Loucy (cell line): ENCODE measurements at regions not wholly inside any gene's neighbourhood (a gene's known extent, or its start where the extent isn't known, plus 50 kb on each side); places are given as distances from the start of the nearest gene placed in this dataset.

Source experiments
- EZH2phosphoT487 ChIP-seq: fragments of 200-600 bp; IDR thresholded peaks from 2 replicates; pipeline ENCODE4 v1.6.1; 2018; ENCODE audit warnings: antibody characterized with exemption, mild to moderate bottlenecking, moderate library complexity, borderline replicate concordance
- TF ChIP-seq, protein P1 (sequence below): fragments of 200-600 bp; sonication (generic); conservative IDR thresholded peaks from 2 replicates; pipeline ENCODE4 v1.5.1; 2014; ENCODE audit warnings: mild to moderate bottlenecking, antibody characterized with exemption, low read length

DNA sequence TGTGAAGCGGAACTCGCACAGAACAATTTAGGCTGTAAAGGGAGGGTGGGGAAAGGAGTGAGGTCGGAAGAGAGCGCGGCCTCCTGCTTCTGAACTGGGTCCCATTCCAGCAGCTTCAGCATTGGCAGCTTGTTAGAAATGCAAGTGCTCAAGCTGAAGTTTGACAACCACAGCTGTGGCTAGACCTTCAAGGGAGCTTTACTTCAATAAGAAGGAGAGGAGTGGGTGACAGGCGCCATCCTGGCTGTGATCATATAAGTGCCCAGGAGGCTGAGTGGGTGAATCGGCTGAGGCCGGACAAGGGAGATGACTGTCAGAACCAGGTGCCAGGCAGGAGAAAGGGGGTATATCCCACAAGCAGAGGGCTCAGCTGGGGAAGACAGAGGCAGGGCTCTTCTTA lies 622.5 kb downstream of the GALR1 start:
- TF ChIP-seq, protein P1, sequence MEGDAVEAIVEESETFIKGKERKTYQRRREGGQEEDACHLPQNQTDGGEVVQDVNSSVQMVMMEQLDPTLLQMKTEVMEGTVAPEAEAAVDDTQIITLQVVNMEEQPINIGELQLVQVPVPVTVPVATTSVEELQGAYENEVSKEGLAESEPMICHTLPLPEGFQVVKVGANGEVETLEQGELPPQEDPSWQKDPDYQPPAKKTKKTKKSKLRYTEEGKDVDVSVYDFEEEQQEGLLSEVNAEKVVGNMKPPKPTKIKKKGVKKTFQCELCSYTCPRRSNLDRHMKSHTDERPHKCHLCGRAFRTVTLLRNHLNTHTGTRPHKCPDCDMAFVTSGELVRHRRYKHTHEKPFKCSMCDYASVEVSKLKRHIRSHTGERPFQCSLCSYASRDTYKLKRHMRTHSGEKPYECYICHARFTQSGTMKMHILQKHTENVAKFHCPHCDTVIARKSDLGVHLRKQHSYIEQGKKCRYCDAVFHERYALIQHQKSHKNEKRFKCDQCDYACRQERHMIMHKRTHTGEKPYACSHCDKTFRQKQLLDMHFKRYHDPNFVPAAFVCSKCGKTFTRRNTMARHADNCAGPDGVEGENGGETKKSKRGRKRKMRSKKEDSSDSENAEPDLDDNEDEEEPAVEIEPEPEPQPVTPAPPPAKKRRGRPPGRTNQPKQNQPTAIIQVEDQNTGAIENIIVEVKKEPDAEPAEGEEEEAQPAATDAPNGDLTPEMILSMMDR = no peak
- no peak for TF ChIP-seq EZH2phosphoT487
